SK-N-MC (cell line): ENCODE measurements at regions not wholly inside any gene's neighbourhood (a gene's known extent, or its start where the extent isn't known, plus 50 kb on each side); places are given as distances from the start of the nearest gene placed in this dataset.

ENCODE experiments used
- EZH2 ChIP-seq: fragments of 200-600 bp; sonication (generic); IDR thresholded peaks from one replicate; pipeline ENCODE4 v1.6.1; 2017; ENCODE audit warnings: antibody characterized with exemption
- POLR2AphosphoS5 ChIP-seq: IDR thresholded peaks from 2 replicates; pipeline ENCODE4 v1.6.1; 2012; ENCODE audit warnings: mild to moderate bottlenecking, low read depth, low read length, borderline replicate concordance

DNA sequence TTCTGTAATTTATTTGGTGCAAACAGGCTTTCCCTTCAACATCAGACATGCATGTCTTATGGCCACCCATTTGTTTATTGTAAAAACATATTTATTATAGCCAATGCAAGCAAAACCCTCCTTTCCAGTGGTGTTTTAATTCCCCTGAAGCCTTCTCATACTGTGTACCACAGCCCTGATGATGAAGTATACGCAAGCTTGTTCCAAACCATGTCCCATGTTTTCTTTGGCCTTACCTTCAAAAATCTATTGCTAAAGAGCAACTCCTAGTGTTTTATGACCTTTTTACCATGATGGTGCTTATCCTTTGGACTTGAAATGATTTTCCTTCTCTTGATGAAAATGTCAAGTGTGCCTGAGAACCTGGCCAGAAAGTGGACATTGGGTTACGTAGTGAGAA lies 85.9 kb upstream of the CCDC91 start:
- no peak for TF ChIP-seq EZH2
- no peak for TF ChIP-seq POLR2AphosphoS5
